GM18873 (cell line): ENCODE measurements at regions not wholly inside any gene's neighbourhood (a gene's known extent, or its start where the extent isn't known, plus 50 kb on each side); places are given as distances from the start of the nearest gene placed in this dataset.

Source experiments
- ATAC-seq: cut with Tn5 transposase; IDR thresholded peaks from one replicate; pipeline ENCODE4 v1.9.1; 2021; ENCODE audit warnings: mild to moderate bottlenecking, moderate library complexity, moderate number of reproducible peaks; ENCODE audit not compliant: unreplicated experiment, low FRiP score

DNA sequence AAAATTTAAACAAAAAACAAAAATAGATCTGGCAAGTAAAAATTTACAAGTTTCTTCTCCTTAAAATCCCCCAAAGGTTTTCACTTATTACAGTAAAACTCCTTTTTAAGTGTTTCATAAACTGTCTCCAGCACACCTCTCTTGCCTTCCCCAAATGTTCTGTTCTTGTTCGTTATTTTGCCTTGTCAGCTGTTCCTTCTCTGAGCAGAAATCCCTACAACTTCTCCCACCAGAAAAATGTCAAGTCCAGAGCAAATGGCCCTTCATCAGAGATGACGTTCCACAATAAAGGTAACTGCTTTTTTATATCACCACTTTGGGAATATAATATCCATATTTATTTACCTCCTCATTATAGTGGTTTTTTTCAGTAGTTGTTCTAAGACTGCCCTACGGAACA is 432.1 kb downstream of the ADAM29 start:
- ATAC-seq, result no peak

- ATAC-seq, result peak; percentile 62
Measured at GRCh38 chr4:175351473-175351872, 433.3 kb downstream of the ADAM29 start.

GRCh38 chr4:175369087-175369486 is 443.0 kb downstream of the GPM6A start:
- ATAC-seq, result no peak

- no peak for ATAC-seq
Measured at GRCh38 chr4:175371091-175371490, 441.0 kb downstream of the GPM6A start.

- ATAC-seq, result no peak
Measured at GRCh38 chr4:175373031-175373430, 439.0 kb downstream of the GPM6A start.

DNA sequence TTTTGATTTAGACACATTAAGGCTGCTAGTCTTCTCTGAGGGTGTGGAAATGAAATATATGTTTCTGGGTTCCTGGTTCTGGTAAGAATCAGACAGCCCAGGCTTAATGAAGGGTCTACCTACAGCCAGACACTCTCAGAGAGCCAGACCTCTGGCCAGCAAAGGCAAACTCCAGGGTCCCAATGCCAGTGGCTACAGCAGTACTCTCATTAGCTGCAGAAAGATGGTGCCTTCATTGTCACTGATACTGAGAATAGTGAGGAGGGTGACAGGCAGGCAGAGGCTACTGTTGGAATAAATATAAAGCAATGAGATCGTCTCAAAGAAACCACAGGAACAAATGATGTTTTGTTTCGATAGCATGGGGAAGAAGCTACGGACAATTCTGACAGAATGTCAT is 437.6 kb downstream of the GPM6A start:
- ATAC-seq, result no peak

- no peak for ATAC-seq
Measured at GRCh38 chr4:175376287-175376977, 435.6 kb downstream of the GPM6A start.

DNA sequence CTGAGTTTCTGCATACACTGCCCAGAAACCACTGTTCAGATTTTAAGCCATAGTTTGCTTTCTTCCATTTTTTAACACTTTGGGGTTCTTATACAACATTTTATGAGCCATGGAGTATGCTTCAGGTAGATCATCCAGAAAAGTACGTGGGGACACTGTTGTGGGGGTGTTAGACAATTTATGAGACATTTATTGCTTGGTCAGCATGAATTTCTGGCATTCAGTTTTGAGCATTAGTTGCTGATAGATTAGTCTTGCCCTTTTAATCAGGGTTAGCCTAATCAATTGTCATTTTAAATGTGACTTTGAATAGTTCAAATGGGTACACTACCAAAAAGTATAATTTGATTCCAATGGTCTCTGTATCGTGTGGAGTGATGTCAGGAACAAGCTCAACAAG is 434.9 kb downstream of the GPM6A start:
- ATAC-seq, result no peak

GRCh38 chr4:175378372-175378771 is 433.7 kb downstream of the GPM6A start:
- no peak for ATAC-seq

- ATAC-seq, result no peak
Measured at GRCh38 chr4:175380841-175381240, 431.2 kb downstream of the GPM6A start.

GRCh38 chr4:175385797-175386196 is 426.3 kb downstream of the GPM6A start:
- ATAC-seq, result no peak

GRCh38 chr4:175386776-175387507 is 425.1 kb downstream of the GPM6A start:
- no peak for ATAC-seq

DNA sequence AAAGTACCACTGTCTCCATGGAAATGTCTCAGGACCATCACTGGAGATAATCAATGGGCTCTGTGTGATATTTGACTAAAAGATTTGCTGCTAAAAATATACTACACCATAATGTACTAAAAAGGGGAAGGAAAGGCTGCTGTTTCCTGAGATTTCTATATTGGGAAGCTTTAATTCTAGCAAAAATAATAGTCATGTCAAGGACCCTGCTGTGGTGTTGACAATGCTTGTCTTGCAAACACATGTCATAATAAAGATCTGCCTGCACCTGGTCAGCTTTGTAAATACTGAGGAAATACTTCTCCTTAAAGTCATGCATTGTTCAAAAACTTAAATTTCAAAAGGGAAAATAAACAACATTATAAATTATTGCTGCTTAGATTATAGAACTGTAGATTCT is 417.9 kb downstream of the GPM6A start:
- ATAC-seq, result no peak

GRCh38 chr4:175405961-175406360 is 406.1 kb downstream of the GPM6A start:
- ATAC-seq, result no peak

DNA sequence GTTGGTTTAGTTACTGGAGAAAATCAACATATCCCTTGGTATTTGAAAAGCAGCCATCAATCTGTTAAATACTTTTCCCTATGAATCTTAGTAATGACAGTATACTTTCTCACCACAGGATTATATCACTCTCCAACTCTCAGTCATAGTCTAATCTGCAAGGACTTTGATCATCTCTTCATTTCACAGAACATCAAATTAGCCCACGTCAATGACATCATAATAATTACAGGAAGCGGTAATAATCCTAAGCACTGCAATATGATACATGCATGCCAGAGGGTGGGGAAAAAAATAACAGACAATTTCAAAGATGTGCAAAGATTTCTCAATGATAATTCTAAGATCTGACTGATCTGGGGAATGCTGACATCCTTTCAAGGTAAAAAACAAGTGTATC is 404.1 kb downstream of the GPM6A start:
- no peak for ATAC-seq

DNA sequence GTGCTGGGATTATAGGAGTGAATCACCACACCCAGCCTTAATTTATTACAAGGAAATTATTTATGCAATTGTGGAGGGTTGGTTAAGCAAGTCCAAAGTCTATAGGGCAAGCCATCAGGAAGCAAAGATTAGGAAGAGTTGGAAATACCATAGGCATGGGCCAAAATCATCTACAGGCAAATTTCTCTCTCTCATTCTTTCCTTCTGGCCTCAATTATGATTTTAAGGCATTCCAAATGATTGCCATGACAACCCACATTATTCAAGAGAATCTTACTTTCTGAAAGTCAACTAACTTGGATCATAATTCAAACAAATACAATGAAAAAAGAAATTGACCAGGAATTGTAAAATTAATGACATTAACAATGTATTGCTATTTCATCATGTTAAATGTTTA is 400.8 kb downstream of the GPM6A start:
- ATAC-seq, result no peak

DNA sequence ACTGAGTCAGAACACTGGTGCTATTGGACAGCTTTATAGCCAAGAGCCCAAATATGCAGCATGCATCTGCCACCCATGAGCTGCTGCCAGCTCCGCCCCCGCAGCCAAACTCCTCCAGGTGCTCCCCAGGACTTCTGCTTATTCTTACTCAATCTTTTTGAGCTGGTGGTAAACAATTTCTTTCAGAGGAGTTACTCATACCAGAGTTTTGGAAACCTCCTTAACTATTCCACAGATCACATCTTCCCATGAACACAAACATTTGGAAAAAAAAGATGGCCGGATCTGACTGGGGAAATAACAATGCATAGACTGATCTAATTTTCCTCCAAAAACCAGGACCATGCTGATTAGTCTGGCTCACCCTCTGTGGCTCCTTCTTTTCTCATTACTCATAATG is 399.9 kb downstream of the GPM6A start:
- no peak for ATAC-seq

GRCh38 chr4:175412746-175413145 is 399.3 kb downstream of the GPM6A start:
- no peak for ATAC-seq

DNA sequence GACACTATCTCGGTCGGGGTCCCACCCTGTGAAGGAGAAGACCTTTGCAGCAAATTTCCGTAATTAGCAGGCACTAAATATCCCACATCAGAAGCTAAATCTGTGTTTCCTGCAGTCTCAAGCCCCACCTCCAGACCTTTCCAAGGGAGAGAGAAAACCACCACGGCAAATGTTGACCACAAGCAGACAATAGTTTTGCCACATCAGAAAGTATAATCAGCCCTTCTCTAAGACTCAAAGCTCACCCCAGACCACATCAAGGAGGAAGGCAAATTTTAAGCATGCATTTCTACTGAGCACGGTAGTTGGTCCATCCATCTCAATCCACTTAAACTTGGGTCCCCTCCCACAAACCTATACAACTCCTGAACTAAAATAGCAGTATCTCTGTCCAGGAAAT is 398.5 kb downstream of the GPM6A start:
- no peak for ATAC-seq

GRCh38 chr4:175414602-175415001 is 397.5 kb downstream of the GPM6A start:
- no peak for ATAC-seq

DNA sequence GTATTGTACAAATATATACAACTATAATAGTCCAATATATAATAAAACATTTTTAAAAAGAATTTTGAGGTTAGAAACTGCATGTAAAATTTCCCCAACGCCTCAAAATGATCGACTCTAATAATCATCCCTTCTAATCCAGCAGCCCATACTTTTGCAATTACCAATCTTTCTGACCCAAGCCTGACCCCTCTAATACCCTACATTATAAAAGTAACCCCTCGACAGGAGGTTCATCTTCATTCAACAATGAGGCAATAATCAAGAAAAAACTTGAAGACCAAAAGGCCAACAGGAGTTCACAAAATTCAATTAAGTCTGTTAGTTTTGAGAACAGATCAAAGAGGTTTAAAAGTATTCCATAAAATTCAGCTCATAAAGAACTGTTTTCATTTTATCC is 393.5 kb downstream of the GPM6A start:
- no peak for ATAC-seq

- ATAC-seq, result no peak
Measured at GRCh38 chr4:175419236-175419718, 392.8 kb downstream of the GPM6A start.
